Ishikawa (cell line): ENCODE measurements at regions not wholly inside any gene's neighbourhood (a gene's known extent, or its start where the extent isn't known, plus 50 kb on each side); places are given as distances from the start of the nearest gene placed in this dataset.

ENCODE experiments used
- EP300 ChIP-seq: IDR thresholded peaks from 2 replicates; pipeline ENCODE4 v1.6.1; 2012; ENCODE audit warnings: borderline replicate concordance
- MAX ChIP-seq: IDR thresholded peaks from 2 replicates; pipeline ENCODE4 v1.6.1; 2012
- REST ChIP-seq: IDR thresholded peaks from 2 replicates; pipeline ENCODE4 v1.6.1; 2012; ENCODE audit warnings: low read depth, mild to moderate bottlenecking

- TF ChIP-seq MAX (no peak), EP300 (no peak), REST (no peak)
Observed at GRCh38 chr3:178131801-178132200, 404.4 kb upstream of the KCNMB2 start.
